ENCODE measurements at regions not wholly inside any gene's neighbourhood (a gene's known extent, or its start where the extent isn't known, plus 50 kb on each side); places are given as distances from the start of the nearest gene placed in this dataset.

GRCh38 chr11:57054817-57055216 lies 66.1 kb downstream of the OR5AK2 start:
- TF ChIP-seq CTCF (IDR thresholded peaks at IDR 0.05; ENCODE audit: low read depth, low read length) (no peak), POLR2A (IDR thresholded peaks at IDR 0.05; ENCODE audit: extremely low read depth, insufficient read length) (no peak), MYC (IDR thresholded peaks at IDR 0.05; ENCODE audit: low read depth, low read length) (no peak)

Data from NB4 (cell line).